Trophoblast cell (in vitro differentiated cells and primary cell): ENCODE measurements at regions not wholly inside any gene's neighbourhood (a gene's known extent, or its start where the extent isn't known, plus 50 kb on each side); places are given as distances from the start of the nearest gene placed in this dataset.

ENCODE experiments used
- DNase-seq, 2 donors: peaks; one replicate each; pipeline ENCODE4 v3.0.0-alpha.2; 2016
- H2AFZ ChIP-seq: 2 replicates; pipeline ENCODE4 v1.6.1; 2013; ENCODE audit warnings: low read length, moderate library complexity, mild to moderate bottlenecking; ENCODE audit not compliant: insufficient read depth, poor library complexity
- H2AK5ac ChIP-seq: 2 replicates; pipeline ENCODE4 v1.6.1; 2013; ENCODE audit warnings: mild to moderate bottlenecking, low read length
- H2BK120ac ChIP-seq: 2 replicates; pipeline ENCODE4 v1.6.1; 2013; ENCODE audit warnings: low read length, mild to moderate bottlenecking, moderate library complexity; ENCODE audit not compliant: insufficient read depth, poor library complexity
- H2BK12ac ChIP-seq: 2 replicates; pipeline ENCODE4 v1.6.1; 2013; ENCODE audit warnings: mild to moderate bottlenecking, low read length, moderate library complexity
- H2BK5ac ChIP-seq: 2 replicates; pipeline ENCODE4 v1.6.1; 2013; ENCODE audit warnings: low read length, low read depth, moderate library complexity, mild to moderate bottlenecking; ENCODE audit not compliant: poor library complexity
- H3K14ac ChIP-seq: 2 replicates; pipeline ENCODE4 v1.6.1; 2013; ENCODE audit warnings: mild to moderate bottlenecking, low read length
- H3K18ac ChIP-seq: 2 replicates; pipeline ENCODE4 v1.6.1; 2013; ENCODE audit warnings: mild to moderate bottlenecking, low read length
- H3K23ac ChIP-seq: 2 replicates; pipeline ENCODE4 v1.6.1; 2013; ENCODE audit warnings: low read length
- H3K27ac ChIP-seq: 2 replicates; pipeline ENCODE4 v1.5.1; 2013; ENCODE audit warnings: low read depth, mild to moderate bottlenecking, inconsistent platforms, low read length, moderate library complexity
- H3K27me3 ChIP-seq: 2 replicates; pipeline ENCODE4 v1.6.1; 2013; ENCODE audit warnings: inconsistent platforms, mild to moderate bottlenecking, low read length, moderate library complexity; ENCODE audit not compliant: insufficient read depth
- H3K36me3 ChIP-seq, 2 experiments: 1 replicate in 1 of 2; 2 replicates in 1 of 2; pipeline ENCODE4 v1.6.1; 2013; ENCODE audit warnings: low read length in 2 of 2, mild to moderate bottlenecking in 2 of 2, moderate library complexity in 1 of 2; ENCODE audit not compliant: insufficient read depth in 2 of 2, control insufficient read depth in 1 of 2
- H3K4ac ChIP-seq: 2 replicates; pipeline ENCODE4 v1.6.1; 2013; ENCODE audit warnings: low read depth, mild to moderate bottlenecking, low read length, moderate library complexity
- H3K4me1 ChIP-seq, 2 experiments: 1 replicate in 1 of 2; 2 replicates in 1 of 2; pipeline ENCODE4 v1.6.1; 2013; ENCODE audit warnings: low read length in 2 of 2, mild to moderate bottlenecking in 2 of 2, moderate library complexity in 1 of 2; ENCODE audit not compliant: insufficient read depth in 2 of 2, control insufficient read depth in 1 of 2
- H3K4me2 ChIP-seq: 2 replicates; pipeline ENCODE4 v1.6.1; 2013; ENCODE audit warnings: inconsistent platforms, mild to moderate bottlenecking, low read length, moderate library complexity
- H3K4me3 ChIP-seq: 2 replicates; pipeline ENCODE4 v1.5.1; 2013; ENCODE audit warnings: mild to moderate bottlenecking, low read depth, low read length, inconsistent platforms
- H3K79me1 ChIP-seq: one replicate; pipeline ENCODE4 v1.6.1; 2013; ENCODE audit warnings: low read length
- H3K79me2 ChIP-seq: 2 replicates; pipeline ENCODE4 v1.6.1; 2013; ENCODE audit warnings: low read length, mild to moderate bottlenecking; ENCODE audit not compliant: control insufficient read depth, insufficient read depth, poor library complexity
- H3K9ac ChIP-seq: 2 replicates; pipeline ENCODE4 v1.6.1; 2013; ENCODE audit warnings: mild to moderate bottlenecking, low read length
- H3K9me3 ChIP-seq: 2 replicates; pipeline ENCODE4 v1.6.1; 2013; ENCODE audit warnings: low read depth, mild to moderate bottlenecking, control low read depth, inconsistent platforms, low read length; ENCODE audit not compliant: insufficient read depth
- H4K12ac ChIP-seq: 2 replicates; pipeline ENCODE4 v1.6.1; 2013; ENCODE audit warnings: low read depth, mild to moderate bottlenecking, low read length, moderate library complexity
- H4K8ac ChIP-seq: 2 replicates; pipeline ENCODE4 v1.6.1; 2013; ENCODE audit warnings: low read depth, mild to moderate bottlenecking, low read length, moderate library complexity
- H4K91ac ChIP-seq: one replicate; pipeline ENCODE4 v1.6.1; 2013; ENCODE audit warnings: low read depth, mild to moderate bottlenecking, low read length, moderate library complexity
- WGBS: extraction: QIAGEN DNeasy Blood & Tissue Kit; methylation state at CpG from one replicate; pipeline ENCODE4 v1.1.7; 2013; ENCODE audit warnings: missing lambda C conversion rate; ENCODE audit not compliant: insufficient read length, insufficient coverage; ENCODE audit errors: extremely low coverage; 5-methylcytosine and 5-hydroxymethylcytosine counted together

- no peaks in the 10 kb centered on the region for H3K36me3 ChIP-seq
- no peak overlapping the region for H2AK5ac ChIP-seq
- no peak overlapping the region for H3K4me2 ChIP-seq
- H3K4ac ChIP-seq, result no peak overlapping the region
- H3K27ac ChIP-seq, result no peak overlapping the region
- no peaks in the 10 kb centered on the region for H3K79me2 ChIP-seq
- no peaks in the 10 kb centered on the region for H3K27me3 ChIP-seq
- no peak for DNase-seq
- no peak overlapping the region for H3K9ac ChIP-seq
- H3K79me1 ChIP-seq, result no peaks in the 10 kb centered on the region
- no peak overlapping the region for H3K18ac ChIP-seq
- H4K8ac ChIP-seq, result no peak overlapping the region
- H2BK5ac ChIP-seq, result no peak overlapping the region
- no peak overlapping the region for H3K14ac ChIP-seq
- H3K4me1 ChIP-seq, result no peaks in the 10 kb centered on the region
- no peak overlapping the region for H2BK12ac ChIP-seq
- no peak overlapping the region for H4K12ac ChIP-seq
- no peak overlapping the region for H2BK120ac ChIP-seq
- H4K91ac ChIP-seq, result no peak overlapping the region
- no peak overlapping the region for H3K4me3 ChIP-seq
- WGBS, result no CpG with 5 or more reads among the region's 8 CpGs
- H3K23ac ChIP-seq, result no peak overlapping the region
- H3K9me3 ChIP-seq, result no peaks in the 10 kb centered on the region
- H2AFZ ChIP-seq, result no peak overlapping the region
Measured at GRCh38 chr1:90591355-90591969, 125.6 kb downstream of the BARHL2 start.

- Histone ChIP-seq H4K91ac (no peak overlapping the region), H3K18ac (no peak overlapping the region), H3K23ac (no peak overlapping the region), H4K8ac (no peak overlapping the region), H4K12ac (no peak overlapping the region), H3K9ac (no peak overlapping the region), H3K27ac (no peak overlapping the region), H2AK5ac (no peak overlapping the region), H3K4ac (no peak overlapping the region), H3K79me1 (no peaks in the 10 kb centered on the region), H3K27me3 (no peaks in the 10 kb centered on the region), H2BK5ac (no peak overlapping the region), H3K4me3 (no peak overlapping the region), H3K36me3 (no peaks in the 10 kb centered on the region), H3K4me2 (no peak overlapping the region), H2BK120ac (no peak overlapping the region), H3K14ac (no peak overlapping the region), H3K9me3 (no peaks in the 10 kb centered on the region), H2AFZ (no peak overlapping the region), H3K4me1 (no peaks in the 10 kb centered on the region), H2BK12ac (no peak overlapping the region), H3K79me2 (no peaks in the 10 kb centered on the region)
- no CpG with 5 or more reads among the region's 3 CpGs for WGBS
- no peak for DNase-seq
Measured at GRCh38 chr1:90580176-90580575, 136.9 kb downstream of the BARHL2 start.

GRCh38 chr1:90579212-90579802 is 137.8 kb downstream of the BARHL2 start:
- no peak overlapping the region for H4K12ac ChIP-seq
- no peak overlapping the region for H3K4me2 ChIP-seq
- H4K91ac ChIP-seq, result no peak overlapping the region
- H2BK120ac ChIP-seq, result no peak overlapping the region
- H2BK12ac ChIP-seq, result no peak overlapping the region
- H3K27ac ChIP-seq, result no peak overlapping the region
- no peak overlapping the region for H2AFZ ChIP-seq
- H3K79me1 ChIP-seq, result no peaks in the 10 kb centered on the region
- H3K4me3 ChIP-seq, result no peak overlapping the region
- no peaks in the 10 kb centered on the region for H3K4me1 ChIP-seq
- H3K79me2 ChIP-seq, result no peaks in the 10 kb centered on the region
- no peak overlapping the region for H2BK5ac ChIP-seq
- H3K27me3 ChIP-seq, result no peaks in the 10 kb centered on the region
- WGBS, result no CpG with 5 or more reads among the region's 3 CpGs
- no peak overlapping the region for H4K8ac ChIP-seq
- DNase-seq, result peak in 1 of 2 donors; percentile 76
- H3K4ac ChIP-seq, result no peak overlapping the region
- H3K9ac ChIP-seq, result no peak overlapping the region
- H3K14ac ChIP-seq, result no peak overlapping the region
- H3K36me3 ChIP-seq, result no peaks in the 10 kb centered on the region
- no peak overlapping the region for H3K18ac ChIP-seq
- no peak overlapping the region for H3K23ac ChIP-seq
- no peak overlapping the region for H2AK5ac ChIP-seq
- H3K9me3 ChIP-seq, result no peaks in the 10 kb centered on the region

GRCh38 chr1:90574692-90575370 is 142.3 kb downstream of the BARHL2 start:
- Histone ChIP-seq H2BK5ac (no peak overlapping the region), H3K23ac (no peak overlapping the region), H4K12ac (no peak overlapping the region), H3K9me3 (no peaks in the 10 kb centered on the region), H3K14ac (no peak overlapping the region), H3K9ac (no peak overlapping the region), H3K4me3 (no peak overlapping the region), H3K4ac (no peak overlapping the region), H3K27me3 (no peaks in the 10 kb centered on the region), H3K18ac (no peak overlapping the region), H4K8ac (no peak overlapping the region), H3K4me2 (no peak overlapping the region), H3K36me3 (no peaks in the 10 kb centered on the region), H3K79me2 (no peaks in the 10 kb centered on the region), H2BK120ac (no peak overlapping the region), H3K79me1 (no peaks in the 10 kb centered on the region), H4K91ac (no peak overlapping the region), H2BK12ac (no peak overlapping the region), H2AK5ac (no peak overlapping the region), H3K27ac (no peak overlapping the region), H2AFZ (no peak overlapping the region), H3K4me1 (no peaks in the 10 kb centered on the region)
- no CpG with 5 or more reads among the region's 1 CpG for WGBS
- DNase-seq, result no peak
